ENCODE measurements at regions not wholly inside any gene's neighbourhood (a gene's known extent, or its start where the extent isn't known, plus 50 kb on each side); places are given as distances from the start of the nearest gene placed in this dataset.

GRCh38 chr2:59590798-59591197, 962.7 kb downstream of the BCL11A start:
- TF ChIP-seq CTCF (IDR thresholded peaks at IDR 0.05) (no peak), EZH2 (IDR thresholded peaks at IDR 0.05; ENCODE audit: borderline replicate concordance, insufficient read depth, low read depth, low read length, poor library complexity, severe bottlenecking) (no peak)
